HG02678 (cell line): ENCODE measurements at regions not wholly inside any gene's neighbourhood (a gene's known extent, or its start where the extent isn't known, plus 50 kb on each side); places are given as distances from the start of the nearest gene placed in this dataset.

ENCODE experiments used
- ATAC-seq: cut with Tn5 transposase; IDR thresholded peaks from one replicate; pipeline ENCODE4 v1.9.1; 2021; ENCODE audit warnings: mild to moderate bottlenecking, moderate library complexity; ENCODE audit not compliant: unreplicated experiment

GRCh38 chr18:55821219-55821618 lies 233.2 kb upstream of the TCF4 start:
- no peak for ATAC-seq

- no peak for ATAC-seq
Observed at GRCh38 chr18:55819448-55819847, 231.5 kb upstream of the TCF4 start.

- no peak for ATAC-seq
Observed at GRCh38 chr18:55818284-55818683, 230.3 kb upstream of the TCF4 start.

GRCh38 chr18:55811925-55812324 lies 223.9 kb upstream of the TCF4 start:
- ATAC-seq, result no peak

GRCh38 chr18:55805666-55806065 lies 217.7 kb upstream of the TCF4 start:
- ATAC-seq, result no peak

GRCh38 chr18:55795101-55795669 lies 207.2 kb upstream of the TCF4 start:
- ATAC-seq, result no peak

- no peak for ATAC-seq
Observed at GRCh38 chr18:55794288-55795052, 206.5 kb upstream of the TCF4 start.

GRCh38 chr18:55790296-55790695 lies 202.3 kb upstream of the TCF4 start:
- no peak for ATAC-seq

GRCh38 chr18:55787536-55788073 lies 199.6 kb upstream of the TCF4 start:
- ATAC-seq, result no peak

- no peak for ATAC-seq
Observed at GRCh38 chr18:55786651-55787272, 198.8 kb upstream of the TCF4 start.

GRCh38 chr18:55783921-55784320 lies 195.9 kb upstream of the TCF4 start:
- ATAC-seq, result no peak

GRCh38 chr18:55781481-55781957 lies 193.5 kb upstream of the TCF4 start:
- no peak for ATAC-seq

GRCh38 chr18:55780586-55781071 lies 192.6 kb upstream of the TCF4 start:
- no peak for ATAC-seq

GRCh38 chr18:55779691-55780585 lies 191.9 kb upstream of the TCF4 start:
- peak; percentile 40 for ATAC-seq

- no peak for ATAC-seq
Observed at GRCh38 chr18:55778788-55779690, 191.0 kb upstream of the TCF4 start.

GRCh38 chr18:55777666-55778304 lies 189.8 kb upstream of the TCF4 start:
- ATAC-seq, result no peak

- no peak for ATAC-seq
Observed at GRCh38 chr18:55775972-55776371, 188.0 kb upstream of the TCF4 start.

- no peak for ATAC-seq
Observed at GRCh38 chr18:55774505-55774904, 186.5 kb upstream of the TCF4 start.

- ATAC-seq, result no peak
Observed at GRCh38 chr18:55768255-55768654, 180.3 kb upstream of the TCF4 start.
